ENCODE measurements at regions not wholly inside any gene's neighbourhood (a gene's known extent, or its start where the extent isn't known, plus 50 kb on each side); places are given as distances from the start of the nearest gene placed in this dataset.
"Not testable (repeated sequence)": the region's sequence is repeated elsewhere in the genome, so short reads cannot be mapped to it uniquely, and the experiment has no call there.

- not testable (repeated sequence) for DNase-seq (ENCODE audit: low read depth)
Observed at GRCh38 chr6:147651-148050, 144.6 kb upstream of the DUSP22 start.

- DNase-seq (ENCODE audit: low read depth) = peak; percentile 81
Observed at GRCh38 chr6:148051-148984, 144.0 kb upstream of the DUSP22 start.

DNA sequence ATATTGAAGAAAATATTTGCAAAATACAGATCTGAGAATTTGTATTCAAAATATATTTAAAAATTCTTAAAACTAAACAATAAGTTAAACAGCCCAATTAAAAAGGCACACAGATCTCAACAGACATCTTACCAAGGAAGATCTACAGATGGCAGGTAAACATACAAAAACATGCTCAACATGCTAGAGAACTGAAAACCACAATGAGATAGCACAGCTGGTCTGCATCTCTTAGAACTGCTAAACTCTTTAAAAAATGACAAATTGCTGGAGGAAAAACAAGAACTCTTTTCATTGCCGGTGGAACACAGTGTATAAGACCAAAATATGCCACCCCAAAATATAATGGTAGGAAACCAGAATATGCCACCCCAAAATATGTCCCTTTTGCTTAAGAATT lies 142.1 kb upstream of the DUSP22 start:
- not testable (repeated sequence) for DNase-seq (ENCODE audit: low read depth)

- not testable (repeated sequence) for DNase-seq (ENCODE audit: low read depth)
Observed at GRCh38 chr6:152436-152835, 139.9 kb upstream of the DUSP22 start.

- not testable (repeated sequence) for DNase-seq (ENCODE audit: low read depth)
Observed at GRCh38 chr6:153026-153425, 139.3 kb upstream of the DUSP22 start.

GRCh38 chr6:153867-154266 lies 138.4 kb upstream of the DUSP22 start:
- DNase-seq (ENCODE audit: low read depth) = not testable (repeated sequence)

- not testable (repeated sequence) for DNase-seq (ENCODE audit: low read depth)
Observed at GRCh38 chr6:154321-155092, 137.8 kb upstream of the DUSP22 start.

DNA sequence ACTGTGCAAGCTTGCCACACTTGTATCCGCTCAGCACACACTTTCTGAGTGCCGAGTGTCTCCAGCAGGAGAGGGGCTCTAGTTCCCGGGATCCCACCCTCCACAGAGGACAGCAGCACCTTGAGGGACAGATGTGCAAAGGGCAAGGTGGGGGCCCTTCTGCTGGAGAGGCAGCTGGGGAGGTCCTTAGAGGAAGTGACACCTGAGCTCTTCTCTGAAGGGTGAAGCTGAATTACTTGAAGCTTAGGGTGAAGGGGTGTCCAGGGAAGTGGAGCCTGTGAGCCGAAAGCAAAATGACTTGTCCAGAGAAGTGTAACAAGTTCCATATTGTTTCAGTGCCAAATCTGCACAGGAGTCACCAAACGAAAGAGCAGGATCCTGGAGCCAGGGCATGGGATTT lies 136.3 kb upstream of the DUSP22 start:
- no peak for DNase-seq (ENCODE audit: low read depth)

DNA sequence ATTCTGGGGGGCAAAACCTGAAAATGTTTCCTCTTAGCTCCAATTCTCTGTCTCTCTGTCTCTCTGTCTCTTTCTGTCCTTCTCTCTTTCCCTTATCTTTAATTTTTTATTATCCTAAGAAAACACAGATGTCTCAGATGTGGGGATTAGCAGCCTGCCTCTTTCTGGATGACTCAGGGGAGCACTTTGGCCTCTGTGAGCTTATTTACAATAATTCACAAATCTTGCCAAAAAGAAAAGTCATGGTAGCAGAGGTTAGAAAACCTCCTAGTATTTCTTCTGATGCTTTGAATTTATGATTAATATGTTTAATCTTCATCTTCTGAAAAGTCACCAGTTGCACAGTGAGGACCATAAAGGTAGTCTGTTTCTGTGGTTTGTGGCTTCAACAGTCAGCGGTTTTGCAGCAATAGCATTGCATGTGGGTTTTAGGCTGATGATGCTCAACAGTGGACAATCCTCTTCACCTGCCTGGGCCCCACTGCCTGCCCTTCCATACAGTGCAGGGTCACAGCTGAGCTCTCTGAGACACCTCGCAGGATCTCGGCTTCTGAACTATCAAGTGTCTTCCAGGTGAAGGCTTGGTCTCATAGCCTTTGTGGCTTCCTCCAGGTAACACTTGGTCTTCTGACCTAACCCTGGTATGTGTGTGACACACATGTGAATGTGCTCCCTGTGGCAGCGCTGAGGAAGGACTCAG lies 135.7 kb upstream of the DUSP22 start:
- DNase-seq (ENCODE audit: low read depth) = not testable (repeated sequence)

GRCh38 chr6:157176-157575 lies 135.1 kb upstream of the DUSP22 start:
- DNase-seq (ENCODE audit: low read depth) = not testable (repeated sequence)

- not testable (repeated sequence) for DNase-seq (ENCODE audit: low read depth)
Observed at GRCh38 chr6:161657-162056, 130.6 kb upstream of the DUSP22 start.

- DNase-seq (ENCODE audit: low read depth) = no peak
Observed at GRCh38 chr6:164720-165119, 127.6 kb upstream of the DUSP22 start.

GRCh38 chr6:165263-165662 lies 127.0 kb upstream of the DUSP22 start:
- no peak for DNase-seq (ENCODE audit: low read depth)

DNA sequence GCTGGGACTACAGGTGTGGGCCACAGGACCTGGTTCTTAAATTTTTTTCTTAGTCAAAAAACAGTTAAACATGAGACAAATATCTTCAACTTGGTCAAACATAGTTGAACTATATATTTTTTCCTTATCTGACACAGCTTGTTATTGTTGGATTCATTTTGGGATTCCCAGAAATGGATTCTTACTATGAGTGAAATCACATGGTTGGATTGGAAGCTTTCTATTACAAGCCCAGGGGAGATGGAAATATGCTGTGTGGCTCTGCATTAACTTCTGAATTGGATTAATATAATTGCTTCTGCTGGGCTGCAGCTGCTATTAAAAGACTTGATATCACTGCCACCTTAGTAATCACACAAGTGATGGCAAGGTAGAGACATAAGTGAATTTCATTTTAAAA lies 126.4 kb upstream of the DUSP22 start:
- no peak for DNase-seq (ENCODE audit: low read depth)

- no peak for DNase-seq (ENCODE audit: low read depth)
Observed at GRCh38 chr6:168865-169455, 123.3 kb upstream of the DUSP22 start.

DNA sequence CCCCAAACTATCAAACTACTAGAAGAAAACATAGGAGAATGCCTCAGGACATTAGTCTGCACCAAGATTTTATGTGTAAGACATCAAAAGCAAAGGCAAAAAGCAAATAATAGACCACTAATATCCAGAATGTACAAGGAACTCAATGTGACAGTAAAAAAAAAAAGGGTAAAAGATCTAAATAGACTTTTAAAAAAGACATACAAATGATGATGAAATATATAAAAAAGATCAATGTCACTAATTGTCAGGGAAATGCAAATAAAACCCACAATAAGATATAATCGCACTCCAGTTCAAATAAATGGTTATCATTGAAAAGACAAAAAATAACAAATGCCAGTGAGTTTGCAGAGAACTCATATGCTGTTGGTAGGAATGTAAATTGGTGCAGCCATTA lies 118.3 kb upstream of the DUSP22 start:
- no peak for DNase-seq (ENCODE audit: low read depth)

- DNase-seq (ENCODE audit: low read depth) = no peak
Observed at GRCh38 chr6:175680-176079, 116.6 kb upstream of the DUSP22 start.

DNA sequence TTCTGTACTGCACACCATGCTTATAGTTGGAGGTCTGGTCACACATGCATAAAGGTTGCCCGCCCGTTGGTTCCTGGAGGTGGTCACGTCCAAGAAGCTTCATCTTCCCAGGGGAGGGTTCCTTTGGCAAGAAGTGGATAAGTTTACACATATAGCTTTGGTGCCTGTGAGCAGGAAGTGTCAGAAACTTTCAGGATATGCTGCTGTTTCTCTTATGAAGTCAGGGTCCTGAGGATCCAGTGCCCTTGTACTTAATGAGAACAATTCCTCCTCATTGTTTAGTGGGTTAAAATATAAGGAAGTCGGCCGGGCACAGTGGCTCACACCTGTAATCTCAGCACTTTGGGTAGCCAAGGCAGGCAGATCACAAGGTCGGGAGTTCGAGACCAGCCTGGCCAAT lies 115.5 kb upstream of the DUSP22 start:
- DNase-seq (ENCODE audit: low read depth) = no peak

DNA sequence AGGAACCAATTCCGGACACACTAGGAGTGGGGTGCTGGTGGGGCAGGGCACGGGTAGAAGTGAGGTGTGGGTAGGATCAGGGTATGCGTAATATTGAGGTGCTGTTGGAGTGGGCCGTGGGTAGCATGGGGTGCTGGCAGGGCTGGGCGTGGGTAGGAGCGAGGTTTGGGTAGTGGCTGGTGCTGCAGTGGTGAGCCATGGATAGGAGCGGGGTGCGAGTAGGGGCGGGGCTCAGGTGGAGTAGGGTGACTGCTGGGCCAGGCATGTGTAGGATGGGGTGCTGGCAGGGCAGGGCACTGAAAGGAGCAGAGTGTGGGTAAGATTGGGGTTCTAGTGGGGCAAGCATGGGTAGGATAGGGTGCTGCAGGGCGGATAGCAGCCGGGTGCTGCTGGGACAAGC lies 114.2 kb upstream of the DUSP22 start:
- no peak for DNase-seq (ENCODE audit: low read depth)

DNA sequence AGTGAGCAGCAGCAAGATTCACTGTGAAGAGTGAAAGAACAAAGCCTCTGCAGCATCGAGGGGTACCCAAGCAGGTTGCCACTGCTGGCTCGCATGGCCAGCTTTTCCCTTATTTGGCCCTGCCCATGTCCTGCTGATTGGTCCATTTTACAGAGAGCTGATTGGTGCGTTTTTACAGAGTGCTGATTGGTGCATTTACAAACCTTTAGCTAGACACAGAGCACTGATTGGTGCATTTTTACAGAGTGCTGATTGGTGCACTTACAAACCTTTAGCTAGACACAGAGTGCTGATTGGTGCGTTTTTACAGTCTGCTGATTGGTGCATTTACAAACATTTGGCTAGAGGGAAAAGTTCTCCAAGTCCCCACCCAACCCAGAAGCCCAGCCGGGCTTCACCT lies 113.4 kb upstream of the DUSP22 start:
- DNase-seq (ENCODE audit: low read depth) = not testable (repeated sequence)

- no peak for DNase-seq (ENCODE audit: low read depth)
Observed at GRCh38 chr6:179340-179950, 112.8 kb upstream of the DUSP22 start.
